Testis (tissue), 2 donors: ENCODE measurements at regions not wholly inside any gene's neighbourhood (a gene's known extent, or its start where the extent isn't known, plus 50 kb on each side); places are given as distances from the start of the nearest gene placed in this dataset.

Source experiments
- POLR2A ChIP-seq: fragments of 450-650 bp; IDR thresholded peaks from one replicate; pipeline ENCODE4 v1.6.1; 2017; ENCODE audit warnings: antibody characterized with exemption, mild to moderate bottlenecking, moderate library complexity
- TF ChIP-seq, protein P1 (sequence below), 3 experiments: fragments of 450-650 bp in 2 of 3; fragments of 200-600 bp in 1 of 3; sonication (generic) in 1 of 3; IDR thresholded peaks; one replicate each; pipeline ENCODE4 v1.5.1; 2016 to 2019; ENCODE audit warnings: antibody characterized with exemption in 3 of 3, mild to moderate bottlenecking in 2 of 3, moderate library complexity in 1 of 3

DNA sequence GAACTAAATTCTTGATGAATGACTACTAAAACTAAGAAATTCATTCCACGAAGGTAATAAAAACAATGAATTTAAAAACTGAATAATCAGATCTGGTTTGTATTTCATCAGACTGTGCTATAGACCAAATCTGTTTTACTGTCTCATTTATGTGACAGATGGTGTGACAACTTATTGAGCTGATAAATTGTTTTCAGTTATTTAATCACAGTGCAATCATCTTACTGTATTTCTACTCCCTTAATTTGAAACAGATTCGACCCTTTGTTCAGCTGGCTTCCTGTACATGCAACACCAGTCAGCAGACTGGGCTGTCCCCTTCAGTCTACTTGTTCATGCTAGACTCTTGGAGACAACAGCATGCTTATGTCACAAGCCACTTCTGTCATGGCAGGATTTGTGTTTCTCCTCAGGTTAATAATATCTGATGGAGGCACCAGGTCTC lies 150.9 kb downstream of the MBL2 start:
- TF ChIP-seq POLR2A, result no peak
- TF ChIP-seq, protein P1, sequence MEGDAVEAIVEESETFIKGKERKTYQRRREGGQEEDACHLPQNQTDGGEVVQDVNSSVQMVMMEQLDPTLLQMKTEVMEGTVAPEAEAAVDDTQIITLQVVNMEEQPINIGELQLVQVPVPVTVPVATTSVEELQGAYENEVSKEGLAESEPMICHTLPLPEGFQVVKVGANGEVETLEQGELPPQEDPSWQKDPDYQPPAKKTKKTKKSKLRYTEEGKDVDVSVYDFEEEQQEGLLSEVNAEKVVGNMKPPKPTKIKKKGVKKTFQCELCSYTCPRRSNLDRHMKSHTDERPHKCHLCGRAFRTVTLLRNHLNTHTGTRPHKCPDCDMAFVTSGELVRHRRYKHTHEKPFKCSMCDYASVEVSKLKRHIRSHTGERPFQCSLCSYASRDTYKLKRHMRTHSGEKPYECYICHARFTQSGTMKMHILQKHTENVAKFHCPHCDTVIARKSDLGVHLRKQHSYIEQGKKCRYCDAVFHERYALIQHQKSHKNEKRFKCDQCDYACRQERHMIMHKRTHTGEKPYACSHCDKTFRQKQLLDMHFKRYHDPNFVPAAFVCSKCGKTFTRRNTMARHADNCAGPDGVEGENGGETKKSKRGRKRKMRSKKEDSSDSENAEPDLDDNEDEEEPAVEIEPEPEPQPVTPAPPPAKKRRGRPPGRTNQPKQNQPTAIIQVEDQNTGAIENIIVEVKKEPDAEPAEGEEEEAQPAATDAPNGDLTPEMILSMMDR (IDR thresholded peaks at IDR 0.05), result no peak
